ENCODE measurements at regions not wholly inside any gene's neighbourhood (a gene's known extent, or its start where the extent isn't known, plus 50 kb on each side); places are given as distances from the start of the nearest gene placed in this dataset.

DNA sequence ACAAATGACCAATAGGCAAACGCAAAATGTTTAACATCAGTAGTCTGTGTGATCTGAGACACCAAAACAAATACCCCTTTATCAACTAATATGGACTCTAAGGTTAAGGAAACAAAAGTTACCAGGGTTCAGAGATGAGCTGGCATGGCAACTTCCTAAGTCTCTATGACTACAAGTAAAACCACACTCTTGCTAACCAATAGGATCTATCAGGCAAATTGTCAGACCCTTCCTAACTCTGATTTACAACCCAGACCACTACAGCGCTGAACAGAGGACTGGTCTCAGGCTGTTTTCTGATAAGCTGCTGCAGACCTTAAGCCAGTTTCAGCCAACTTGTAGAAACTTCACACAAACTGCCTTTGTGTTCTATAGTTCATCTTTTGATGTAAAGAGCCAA, 608.0 kb downstream of the TLL1 start:
- ATAC-seq (no peak), FAIRE-seq (no peak), DNase-seq (ENCODE audit: extremely low read depth in 1 of 4, low spot score in 3 of 4) (no peak)
- no peak overlapping the region for H3K27ac ChIP-seq (ENCODE audit: extremely low read depth, low read depth, low read length)
- H3K4me2 ChIP-seq (ENCODE audit: insufficient read depth, low read length), result no peak overlapping the region
- no peaks in the 10 kb centered on the region for H3K79me2 ChIP-seq (ENCODE audit: control insufficient read depth, insufficient read depth, low read length)
- no peaks in the 10 kb centered on the region for H3K4me1 ChIP-seq (replicated peaks in 1 of 2; ENCODE audit: control insufficient read depth in 2 of 2, insufficient read depth in 2 of 2, low read length in 2 of 2)
- H3K27me3 ChIP-seq (ENCODE audit: control insufficient read depth in 2 of 2, insufficient read depth in 2 of 2, low read length in 2 of 2), result no peaks in the 10 kb centered on the region
- H3K9me3 ChIP-seq (replicated peaks; ENCODE audit: control insufficient read depth, insufficient read depth, low read depth, low read length), result no peaks in the 10 kb centered on the region; the same call in 1 of the 2 replicates
- 0% methylated on average over 2 of the region's 2 CpGs for WGBS (ENCODE audit: insufficient coverage, low coverage, missing lambda C conversion rate)
- ChIA-PET POLR2A (no interaction called here), CTCF (ENCODE audit: low intra/inter-chr PET ratio) (no interaction called here)
- no peaks in the 10 kb centered on the region for H3K36me3 ChIP-seq (ENCODE audit: control insufficient read depth, insufficient read depth, low read length)
- in situ Hi-C loops (cut with MboI) (no loop called here), intact Hi-C loops (cut with micrococcal nuclease) (no loop called here)
- H3K9me1 ChIP-seq (ENCODE audit: control insufficient read depth, insufficient read depth, low read length), result no peaks in the 10 kb centered on the region
- H4K20me1 ChIP-seq (replicated peaks; ENCODE audit: control insufficient read depth, insufficient read depth, low read length), result no peaks in the 10 kb centered on the region
- no peak overlapping the region for H2AFZ ChIP-seq (ENCODE audit: low read depth, low read length)
- no peak overlapping the region for H3K4me3 ChIP-seq
- no TSS peak for BruUV-seq (replicated peaks)
- no peak overlapping the region for H3K9ac ChIP-seq (ENCODE audit: insufficient read depth in 1 of 2, low read depth in 2 of 2, low read length in 2 of 2)
- TF ChIP-seq, protein P1, sequence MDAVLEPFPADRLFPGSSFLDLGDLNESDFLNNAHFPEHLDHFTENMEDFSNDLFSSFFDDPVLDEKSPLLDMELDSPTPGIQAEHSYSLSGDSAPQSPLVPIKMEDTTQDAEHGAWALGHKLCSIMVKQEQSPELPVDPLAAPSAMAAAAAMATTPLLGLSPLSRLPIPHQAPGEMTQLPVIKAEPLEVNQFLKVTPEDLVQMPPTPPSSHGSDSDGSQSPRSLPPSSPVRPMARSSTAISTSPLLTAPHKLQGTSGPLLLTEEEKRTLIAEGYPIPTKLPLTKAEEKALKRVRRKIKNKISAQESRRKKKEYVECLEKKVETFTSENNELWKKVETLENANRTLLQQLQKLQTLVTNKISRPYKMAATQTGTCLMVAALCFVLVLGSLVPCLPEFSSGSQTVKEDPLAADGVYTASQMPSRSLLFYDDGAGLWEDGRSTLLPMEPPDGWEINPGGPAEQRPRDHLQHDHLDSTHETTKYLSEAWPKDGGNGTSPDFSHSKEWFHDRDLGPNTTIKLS (IDR thresholded peaks at IDR 0.05; ENCODE audit: borderline replicate concordance, low read depth), result no peak
- TF ChIP-seq NCOA6 (IDR thresholded peaks at IDR 0.05), result no peak
- no peak for TF ChIP-seq RFX5 (IDR thresholded peaks at IDR 0.05; ENCODE audit: low read depth, low read length)
- TF ChIP-seq CHD1 (IDR thresholded peaks at IDR 0.05; ENCODE audit: low read length), result no peak
- TF ChIP-seq GABPB2 (CRISPR knock-in tag; conservative IDR thresholded peaks at IDR 0.05), result no peak
- TF ChIP-seq SIRT6 (IDR thresholded peaks at IDR 0.05; ENCODE audit: low read depth, low read length), result no peak
- TF ChIP-seq, protein P2, sequence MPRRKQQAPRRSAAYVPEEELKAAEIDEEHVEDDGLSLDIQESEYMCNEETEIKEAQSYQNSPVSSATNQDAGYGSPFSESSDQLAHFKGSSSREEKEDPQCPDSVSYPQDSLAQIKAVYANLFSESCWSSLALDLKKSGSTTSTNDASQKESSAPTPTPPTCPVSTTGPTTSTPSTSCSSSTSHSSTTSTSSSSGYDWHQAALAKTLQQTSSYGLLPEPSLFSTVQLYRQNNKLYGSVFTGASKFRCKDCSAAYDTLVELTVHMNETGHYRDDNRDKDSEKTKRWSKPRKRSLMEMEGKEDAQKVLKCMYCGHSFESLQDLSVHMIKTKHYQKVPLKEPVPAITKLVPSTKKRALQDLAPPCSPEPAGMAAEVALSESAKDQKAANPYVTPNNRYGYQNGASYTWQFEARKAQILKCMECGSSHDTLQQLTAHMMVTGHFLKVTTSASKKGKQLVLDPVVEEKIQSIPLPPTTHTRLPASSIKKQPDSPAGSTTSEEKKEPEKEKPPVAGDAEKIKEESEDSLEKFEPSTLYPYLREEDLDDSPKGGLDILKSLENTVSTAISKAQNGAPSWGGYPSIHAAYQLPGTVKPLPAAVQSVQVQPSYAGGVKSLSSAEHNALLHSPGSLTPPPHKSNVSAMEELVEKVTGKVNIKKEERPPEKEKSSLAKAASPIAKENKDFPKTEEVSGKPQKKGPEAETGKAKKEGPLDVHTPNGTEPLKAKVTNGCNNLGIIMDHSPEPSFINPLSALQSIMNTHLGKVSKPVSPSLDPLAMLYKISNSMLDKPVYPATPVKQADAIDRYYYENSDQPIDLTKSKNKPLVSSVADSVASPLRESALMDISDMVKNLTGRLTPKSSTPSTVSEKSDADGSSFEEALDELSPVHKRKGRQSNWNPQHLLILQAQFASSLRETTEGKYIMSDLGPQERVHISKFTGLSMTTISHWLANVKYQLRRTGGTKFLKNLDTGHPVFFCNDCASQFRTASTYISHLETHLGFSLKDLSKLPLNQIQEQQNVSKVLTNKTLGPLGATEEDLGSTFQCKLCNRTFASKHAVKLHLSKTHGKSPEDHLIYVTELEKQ (CRISPR knock-in tag; IDR thresholded peaks at IDR 0.05), result no peak
- TF ChIP-seq, protein P3, sequence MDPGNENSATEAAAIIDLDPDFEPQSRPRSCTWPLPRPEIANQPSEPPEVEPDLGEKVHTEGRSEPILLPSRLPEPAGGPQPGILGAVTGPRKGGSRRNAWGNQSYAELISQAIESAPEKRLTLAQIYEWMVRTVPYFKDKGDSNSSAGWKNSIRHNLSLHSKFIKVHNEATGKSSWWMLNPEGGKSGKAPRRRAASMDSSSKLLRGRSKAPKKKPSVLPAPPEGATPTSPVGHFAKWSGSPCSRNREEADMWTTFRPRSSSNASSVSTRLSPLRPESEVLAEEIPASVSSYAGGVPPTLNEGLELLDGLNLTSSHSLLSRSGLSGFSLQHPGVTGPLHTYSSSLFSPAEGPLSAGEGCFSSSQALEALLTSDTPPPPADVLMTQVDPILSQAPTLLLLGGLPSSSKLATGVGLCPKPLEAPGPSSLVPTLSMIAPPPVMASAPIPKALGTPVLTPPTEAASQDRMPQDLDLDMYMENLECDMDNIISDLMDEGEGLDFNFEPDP (CRISPR knock-in tag; IDR thresholded peaks at IDR 0.05), result no peak
- TF ChIP-seq NR4A1 (CRISPR knock-in tag; IDR thresholded peaks at IDR 0.05), result no peak
- TF ChIP-seq NR4A1 (tag; IDR thresholded peaks at IDR 0.05), result no peak
- TF ChIP-seq, protein P4, sequence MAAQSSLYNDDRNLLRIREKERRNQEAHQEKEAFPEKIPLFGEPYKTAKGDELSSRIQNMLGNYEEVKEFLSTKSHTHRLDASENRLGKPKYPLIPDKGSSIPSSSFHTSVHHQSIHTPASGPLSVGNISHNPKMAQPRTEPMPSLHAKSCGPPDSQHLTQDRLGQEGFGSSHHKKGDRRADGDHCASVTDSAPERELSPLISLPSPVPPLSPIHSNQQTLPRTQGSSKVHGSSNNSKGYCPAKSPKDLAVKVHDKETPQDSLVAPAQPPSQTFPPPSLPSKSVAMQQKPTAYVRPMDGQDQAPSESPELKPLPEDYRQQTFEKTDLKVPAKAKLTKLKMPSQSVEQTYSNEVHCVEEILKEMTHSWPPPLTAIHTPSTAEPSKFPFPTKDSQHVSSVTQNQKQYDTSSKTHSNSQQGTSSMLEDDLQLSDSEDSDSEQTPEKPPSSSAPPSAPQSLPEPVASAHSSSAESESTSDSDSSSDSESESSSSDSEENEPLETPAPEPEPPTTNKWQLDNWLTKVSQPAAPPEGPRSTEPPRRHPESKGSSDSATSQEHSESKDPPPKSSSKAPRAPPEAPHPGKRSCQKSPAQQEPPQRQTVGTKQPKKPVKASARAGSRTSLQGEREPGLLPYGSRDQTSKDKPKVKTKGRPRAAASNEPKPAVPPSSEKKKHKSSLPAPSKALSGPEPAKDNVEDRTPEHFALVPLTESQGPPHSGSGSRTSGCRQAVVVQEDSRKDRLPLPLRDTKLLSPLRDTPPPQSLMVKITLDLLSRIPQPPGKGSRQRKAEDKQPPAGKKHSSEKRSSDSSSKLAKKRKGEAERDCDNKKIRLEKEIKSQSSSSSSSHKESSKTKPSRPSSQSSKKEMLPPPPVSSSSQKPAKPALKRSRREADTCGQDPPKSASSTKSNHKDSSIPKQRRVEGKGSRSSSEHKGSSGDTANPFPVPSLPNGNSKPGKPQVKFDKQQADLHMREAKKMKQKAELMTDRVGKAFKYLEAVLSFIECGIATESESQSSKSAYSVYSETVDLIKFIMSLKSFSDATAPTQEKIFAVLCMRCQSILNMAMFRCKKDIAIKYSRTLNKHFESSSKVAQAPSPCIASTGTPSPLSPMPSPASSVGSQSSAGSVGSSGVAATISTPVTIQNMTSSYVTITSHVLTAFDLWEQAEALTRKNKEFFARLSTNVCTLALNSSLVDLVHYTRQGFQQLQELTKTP (IDR thresholded peaks at IDR 0.05; ENCODE audit: low read depth in 1 of 2, partially characterized antibody in 2 of 2), result no peak
- no peak for TF ChIP-seq SMARCB1 (IDR thresholded peaks at IDR 0.05; ENCODE audit: insufficient read length, low read depth)
- no peak for TF ChIP-seq HMG20B (CRISPR knock-in tag; IDR thresholded peaks at IDR 0.05)
